Coronary artery (tissue), 2 donors: ENCODE measurements at regions not wholly inside any gene's neighbourhood (a gene's known extent, or its start where the extent isn't known, plus 50 kb on each side); places are given as distances from the start of the nearest gene placed in this dataset.

Source experiments
- DNase-seq: peaks from one replicate; pipeline ENCODE4 v3.0.0-alpha.2; 2017; ENCODE audit warnings: low spot score
- H3K27ac ChIP-seq, 2 donors: fragments of 200-600 bp; sonication (generic); one replicate each; pipeline ENCODE4 v1.5.1; 2016 to 2019
- H3K4me3 ChIP-seq: fragments of 200-600 bp; sonication (generic); 2 replicates; pipeline ENCODE4 v1.5.1; 2016; ENCODE audit warnings: mild to moderate bottlenecking, moderate library complexity
- CTCF ChIP-seq: fragments of 200-600 bp; sonication (generic); IDR thresholded peaks from one replicate; pipeline ENCODE4 v1.5.1; 2019; ENCODE audit warnings: antibody characterized with exemption

- DNase-seq: no peak
- no peak for TF ChIP-seq CTCF
- Histone ChIP-seq H3K27ac (no peak overlapping the region), H3K4me3 (no peak overlapping the region)
These were observed 161.5 kb upstream of the ADGRB3 start for GRCh38 chr6:68473433-68474210.

DNA sequence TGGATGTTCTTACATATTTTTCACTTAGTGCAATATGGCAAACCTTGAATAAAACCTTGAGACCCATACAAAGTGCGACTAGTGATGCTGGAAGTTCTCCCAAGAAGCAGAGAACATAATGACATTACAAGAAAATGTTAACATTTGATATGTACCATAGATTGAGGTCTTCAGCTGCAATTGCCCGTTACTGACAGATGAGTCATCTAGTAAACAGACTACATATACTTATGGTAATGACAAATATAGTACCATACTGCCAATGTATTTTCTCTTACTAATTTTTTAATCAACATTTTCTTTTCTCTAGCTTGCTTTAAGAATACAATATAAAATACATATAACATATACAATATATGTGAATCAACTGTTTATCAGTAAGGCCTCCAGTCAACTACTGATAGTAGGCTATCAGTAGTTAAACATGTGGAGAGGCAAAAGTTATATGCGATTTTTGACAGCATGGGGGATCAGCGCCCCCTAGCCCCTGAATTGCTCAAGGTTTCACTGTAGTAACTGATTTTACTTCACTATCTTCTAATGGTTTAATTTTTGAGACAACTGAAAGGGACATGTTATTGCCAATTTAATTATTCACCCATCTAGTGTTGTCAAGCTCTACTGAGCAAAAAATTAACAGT lies 166.7 kb upstream of the ADGRB3 start:
- DNase-seq: no peak
- TF ChIP-seq CTCF: no peak
- Histone ChIP-seq H3K4me3 (no peak overlapping the region), H3K27ac (no peak overlapping the region)

DNA sequence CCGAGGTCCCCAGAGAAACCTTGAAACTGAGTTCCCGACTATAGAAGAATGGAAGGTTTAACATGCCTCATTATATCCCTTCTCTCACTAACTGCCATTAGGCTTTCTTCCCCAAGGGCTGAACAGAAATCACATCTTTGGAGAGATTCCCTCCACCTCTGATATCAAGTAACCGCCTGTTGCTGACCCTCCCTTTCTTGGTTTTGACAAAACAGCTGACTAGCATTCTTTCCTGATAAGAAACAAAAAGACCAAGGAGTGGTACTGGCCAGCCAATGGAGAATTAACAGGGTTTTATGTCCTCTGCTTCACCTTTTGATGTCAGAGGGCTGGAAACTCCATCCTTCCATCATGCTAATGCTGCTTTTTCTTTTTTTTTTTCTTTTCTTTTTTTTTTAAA lies 176.6 kb upstream of the ADGRB3 start:
- DNase-seq: no peak
- Histone ChIP-seq H3K4me3 (no peak overlapping the region), H3K27ac (no peak overlapping the region)
- no peak for TF ChIP-seq CTCF

GRCh38 chr6:68447112-68447511 lies 188.0 kb upstream of the ADGRB3 start:
- no peak for DNase-seq
- TF ChIP-seq CTCF: no peak
- Histone ChIP-seq H3K27ac (no peak overlapping the region), H3K4me3 (no peak overlapping the region)

DNA sequence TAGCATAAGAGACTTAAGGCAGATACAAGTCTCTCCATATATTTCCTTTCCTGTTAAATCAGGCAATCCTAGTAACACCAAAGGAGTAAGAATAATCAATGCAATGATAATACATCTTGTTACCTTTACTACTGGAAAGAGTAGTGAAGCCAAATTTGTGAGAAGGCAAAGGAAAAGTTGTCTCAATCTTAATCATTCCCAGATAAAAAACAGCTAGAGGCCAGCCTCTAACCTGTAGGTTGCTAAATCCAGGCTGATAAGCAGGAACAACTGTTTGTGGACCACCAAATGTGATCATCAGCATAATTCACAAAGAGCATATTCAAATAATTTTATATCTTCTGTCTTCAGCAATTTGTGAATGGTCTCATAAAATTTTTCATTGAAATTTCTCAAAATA lies 189.2 kb upstream of the ADGRB3 start:
- Histone ChIP-seq H3K27ac (no peak overlapping the region), H3K4me3 (no peak overlapping the region)
- TF ChIP-seq CTCF: no peak
- DNase-seq: no peak

DNA sequence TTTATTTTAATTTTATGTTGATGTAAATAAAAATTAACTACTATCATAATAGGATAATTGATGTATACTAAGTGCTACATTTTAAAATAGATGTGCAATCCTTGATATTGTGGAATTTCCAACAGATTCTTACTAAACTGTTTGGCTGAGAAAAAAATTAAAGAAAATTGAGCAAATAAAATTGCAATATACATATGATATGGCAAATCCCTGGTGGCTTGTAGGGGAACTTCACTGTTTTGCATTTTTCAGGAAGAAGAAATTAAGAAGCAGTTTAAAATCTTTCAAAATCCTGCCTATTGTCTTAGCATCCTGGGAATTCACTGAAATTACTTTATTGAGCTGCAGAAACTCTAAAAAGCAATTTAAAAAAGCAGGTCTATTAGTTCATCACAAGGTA lies 191.4 kb upstream of the ADGRB3 start:
- H3K27ac ChIP-seq: no peak overlapping the region
- TF ChIP-seq CTCF: no peak
- no peak for DNase-seq

GRCh38 chr6:68427630-68428029 lies 207.5 kb upstream of the ADGRB3 start:
- no peak for DNase-seq
- no peak for TF ChIP-seq CTCF
- H3K4me3 ChIP-seq: no peak overlapping the region
- no peak overlapping the region for H3K27ac ChIP-seq

More for the DNA sequence above, 191.4 kb upstream of the ADGRB3 start:
- H3K4me3 ChIP-seq: no peak overlapping the region
